HCT116 (cell line): ENCODE measurements at regions not wholly inside any gene's neighbourhood (a gene's known extent, or its start where the extent isn't known, plus 50 kb on each side); places are given as distances from the start of the nearest gene placed in this dataset.

ENCODE experiments used
- ELF1 ChIP-seq: IDR thresholded peaks from 2 replicates; pipeline ENCODE4 v1.6.1; 2012; ENCODE audit warnings: low read depth, borderline replicate concordance
- POLR2AphosphoS5 ChIP-seq: IDR thresholded peaks from 2 replicates; pipeline ENCODE4 v1.6.1; 2011; ENCODE audit warnings: mild to moderate bottlenecking, low read depth, low read length, moderate library complexity
- TF ChIP-seq, protein P1 (sequence below), 3 experiments: fragments of 200-600 bp in 1 of 3; sonication (generic) in 1 of 3; IDR thresholded peaks in 2 of 3; conservative IDR thresholded peaks in 1 of 3; 2 replicates each; pipeline ENCODE4 v1.5.1; 2012 to 2017; ENCODE audit warnings: low read depth in 2 of 3, low read length in 2 of 3, antibody characterized with exemption in 1 of 3, borderline replicate concordance in 1 of 3, control low read depth in 1 of 3, mild to moderate bottlenecking in 1 of 3, mixed read lengths in 1 of 3, mixed run types in 1 of 3, moderate library complexity in 1 of 3; ENCODE audit not compliant: insufficient read depth in 1 of 3

DNA sequence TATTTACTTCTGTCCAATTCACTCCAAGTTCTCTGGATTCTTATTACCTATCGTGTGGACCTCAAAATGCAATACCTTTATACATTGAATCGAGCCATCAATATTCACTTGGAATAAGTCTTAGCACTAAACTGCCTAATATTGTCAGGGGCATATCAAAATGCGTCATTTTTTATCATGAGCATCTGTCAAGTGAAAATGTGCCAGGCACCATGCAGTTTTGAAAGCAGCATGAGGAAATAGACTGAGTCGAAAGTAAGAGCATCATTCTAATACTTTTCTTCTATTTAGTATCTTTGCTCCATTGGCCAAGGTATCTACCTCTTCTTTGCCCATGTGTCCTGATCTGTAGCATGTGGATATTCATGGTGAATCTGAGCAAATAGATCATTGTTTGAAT lies 1193.4 kb downstream of the CDH11 start:
- TF ChIP-seq, protein P1, sequence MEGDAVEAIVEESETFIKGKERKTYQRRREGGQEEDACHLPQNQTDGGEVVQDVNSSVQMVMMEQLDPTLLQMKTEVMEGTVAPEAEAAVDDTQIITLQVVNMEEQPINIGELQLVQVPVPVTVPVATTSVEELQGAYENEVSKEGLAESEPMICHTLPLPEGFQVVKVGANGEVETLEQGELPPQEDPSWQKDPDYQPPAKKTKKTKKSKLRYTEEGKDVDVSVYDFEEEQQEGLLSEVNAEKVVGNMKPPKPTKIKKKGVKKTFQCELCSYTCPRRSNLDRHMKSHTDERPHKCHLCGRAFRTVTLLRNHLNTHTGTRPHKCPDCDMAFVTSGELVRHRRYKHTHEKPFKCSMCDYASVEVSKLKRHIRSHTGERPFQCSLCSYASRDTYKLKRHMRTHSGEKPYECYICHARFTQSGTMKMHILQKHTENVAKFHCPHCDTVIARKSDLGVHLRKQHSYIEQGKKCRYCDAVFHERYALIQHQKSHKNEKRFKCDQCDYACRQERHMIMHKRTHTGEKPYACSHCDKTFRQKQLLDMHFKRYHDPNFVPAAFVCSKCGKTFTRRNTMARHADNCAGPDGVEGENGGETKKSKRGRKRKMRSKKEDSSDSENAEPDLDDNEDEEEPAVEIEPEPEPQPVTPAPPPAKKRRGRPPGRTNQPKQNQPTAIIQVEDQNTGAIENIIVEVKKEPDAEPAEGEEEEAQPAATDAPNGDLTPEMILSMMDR (IDR thresholded peaks at IDR 0.05 in 2 of 3, conservative IDR thresholded peaks at IDR 0.05 in 1 of 3; ENCODE audit: borderline replicate concordance in 1 of 3, insufficient read depth in 1 of 3, low read depth in 2 of 3, low read length in 2 of 3), result no peak
- TF ChIP-seq POLR2AphosphoS5 (no peak), ELF1 (no peak)
